ENCODE measurements at regions not wholly inside any gene's neighbourhood (a gene's known extent, or its start where the extent isn't known, plus 50 kb on each side); places are given as distances from the start of the nearest gene placed in this dataset.
"Not testable (repeated sequence)": the region's sequence is repeated elsewhere in the genome, so short reads cannot be mapped to it uniquely, and the experiment has no call there.

DNA sequence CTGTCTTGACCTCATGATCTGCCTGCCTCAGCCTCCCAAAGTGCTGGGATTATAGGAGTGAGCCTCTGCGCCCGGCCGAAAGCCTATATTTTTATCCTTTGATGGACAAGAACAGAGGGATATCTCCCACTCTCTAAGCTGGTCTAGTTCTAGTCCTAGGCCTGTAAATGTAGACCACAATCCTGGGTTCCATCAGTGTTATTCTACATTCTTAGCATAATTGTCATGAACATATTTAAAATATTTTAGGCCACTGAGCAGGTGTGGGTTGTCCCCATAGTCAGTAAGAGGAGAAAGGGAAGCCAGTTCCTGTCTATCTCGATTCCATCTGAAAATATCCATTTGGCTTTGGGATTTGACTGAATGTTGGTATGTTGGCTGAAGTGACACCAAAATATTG lies 118.1 kb downstream of the EBLN2 start:
- no peak for DNase-seq

DNA sequence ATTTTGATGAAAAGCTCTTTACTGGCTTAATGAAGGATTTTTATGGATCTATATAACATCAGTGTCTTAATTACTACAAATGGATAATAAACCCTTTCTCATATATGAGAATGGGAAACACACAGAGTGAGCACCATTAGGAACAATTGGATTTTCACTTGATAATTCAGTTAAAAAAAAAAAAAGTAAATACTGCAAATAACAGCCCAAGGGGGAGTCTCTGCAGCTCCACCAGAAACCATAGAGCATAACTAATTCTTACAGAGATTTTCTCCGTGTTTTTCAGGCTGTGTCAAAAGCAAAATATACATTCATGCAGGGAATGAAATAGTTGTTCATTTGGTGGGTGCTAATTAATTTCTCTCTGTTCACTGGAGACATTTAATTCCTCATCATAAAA lies 125.3 kb downstream of the EBLN2 start:
- DNase-seq: no peak

GRCh38 chr3:73187328-73187727 lies 125.9 kb downstream of the EBLN2 start:
- no peak for DNase-seq

- peak in 1 of 2 experiments; percentile 6 for DNase-seq
These were observed 127.2 kb downstream of the EBLN2 start for GRCh38 chr3:73188707-73189106.

DNA sequence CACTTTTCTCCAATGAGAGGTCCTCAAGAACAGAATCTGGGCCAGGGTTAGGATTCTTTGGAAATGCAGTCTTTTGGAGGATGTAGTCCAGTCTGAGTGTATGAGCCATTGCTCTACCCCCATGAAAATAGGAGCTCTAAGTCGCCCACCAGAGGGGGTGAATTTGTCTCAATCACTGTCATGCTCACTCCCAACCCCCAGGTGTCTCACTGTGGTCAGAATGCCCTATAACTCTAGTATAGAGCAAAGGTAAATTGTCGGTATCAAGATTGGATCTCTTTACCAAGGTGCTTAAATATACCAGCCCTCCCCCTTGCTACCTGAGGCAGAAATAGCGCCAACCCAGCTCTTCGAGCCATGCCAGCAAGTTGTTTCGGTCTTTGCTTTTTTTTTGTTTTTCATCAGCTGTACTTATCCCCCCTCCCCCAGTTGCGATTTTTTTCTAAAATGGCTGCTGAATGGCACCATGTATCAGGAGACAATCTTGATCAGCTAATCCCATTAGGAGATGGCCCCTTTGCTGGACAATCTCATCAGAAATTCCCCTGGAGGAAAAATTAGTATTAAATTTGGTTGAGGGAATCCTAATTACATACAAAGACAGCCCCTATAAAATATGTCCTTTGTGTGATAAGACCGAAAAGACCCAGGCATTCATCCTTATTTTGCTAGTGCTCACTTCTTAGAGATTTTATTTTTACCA lies 130.7 kb downstream of the EBLN2 start:
- DNase-seq: peak; percentile 9 to 30

- not testable (repeated sequence) for DNase-seq
These were observed 132.5 kb downstream of the EBLN2 start for GRCh38 chr3:73193943-73194342.

DNA sequence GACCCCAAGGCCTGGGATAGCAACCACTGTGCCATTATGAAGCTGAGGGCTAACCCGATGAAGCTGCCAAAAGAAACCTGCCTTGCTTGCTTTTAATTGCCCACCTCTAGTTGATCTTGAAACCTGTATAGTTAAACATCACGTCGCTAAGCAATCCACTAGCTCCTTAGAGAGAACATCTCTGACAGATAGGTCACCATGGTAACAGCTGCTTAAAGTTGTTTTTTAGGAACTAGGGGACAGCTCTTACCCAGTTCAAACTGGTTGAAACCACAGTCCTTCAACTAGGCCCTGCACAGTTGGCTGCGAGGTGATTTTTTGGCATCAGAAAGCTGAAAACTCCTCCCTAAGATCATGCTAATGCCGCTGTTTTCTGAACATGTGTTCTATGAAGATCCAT lies 135.7 kb downstream of the EBLN2 start:
- no peak for DNase-seq

DNA sequence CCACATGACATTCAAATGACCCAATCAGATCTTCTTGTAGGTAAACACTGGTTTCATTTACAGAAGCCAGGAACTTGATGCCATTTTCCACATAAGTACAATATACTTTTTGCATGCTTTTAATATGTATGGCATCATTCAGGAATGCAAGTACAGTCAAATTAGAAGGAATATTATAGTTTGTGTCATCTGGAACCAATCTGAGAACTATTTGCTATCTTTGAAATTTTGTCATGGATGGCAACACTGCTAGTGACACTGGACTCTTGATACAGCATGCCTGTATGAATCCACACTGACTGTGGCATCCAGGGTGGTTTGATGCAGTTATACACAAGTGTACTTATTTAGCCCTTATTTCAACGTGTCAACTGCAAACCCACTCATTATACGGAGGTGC lies 141.6 kb downstream of the EBLN2 start:
- DNase-seq: no peak

DNA sequence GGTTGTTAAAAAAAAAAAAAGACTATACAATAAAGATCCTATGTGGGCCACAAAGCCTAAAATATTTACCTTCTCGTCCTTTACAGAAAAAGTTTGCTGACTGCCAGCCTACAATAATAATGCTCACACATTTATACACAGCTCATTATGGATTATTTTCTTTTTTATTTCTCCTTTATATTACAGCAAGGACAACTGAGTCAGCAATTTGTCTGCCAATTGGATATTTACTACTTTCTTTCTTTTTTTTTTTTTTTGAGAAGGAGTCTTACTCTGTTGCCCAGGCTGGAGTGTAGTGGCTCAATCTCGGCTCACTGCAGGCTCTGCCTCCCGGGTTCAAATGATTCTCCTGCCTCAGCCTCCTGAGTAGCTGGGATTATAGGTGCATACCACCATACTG lies 142.2 kb downstream of the EBLN2 start:
- no peak for DNase-seq

DNA sequence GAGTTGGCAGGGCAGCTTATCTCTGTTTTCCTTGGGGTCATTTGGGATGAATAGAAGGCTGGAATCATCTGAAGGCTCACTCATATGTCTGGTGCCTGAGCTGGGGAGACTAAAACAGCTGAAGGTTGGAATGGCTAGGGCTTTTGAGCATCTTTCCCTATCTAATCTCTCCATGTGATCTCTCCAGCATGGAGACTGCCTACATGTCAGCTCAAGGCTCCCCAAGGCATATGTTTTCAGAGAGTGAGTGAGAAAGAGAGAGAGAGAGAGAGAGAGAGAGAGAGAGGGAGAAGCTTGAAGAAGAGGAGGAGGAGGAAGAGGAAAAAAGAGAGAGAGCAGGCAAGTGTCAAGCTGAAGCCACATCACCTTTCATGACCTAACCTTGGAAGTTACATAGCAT lies 143.4 kb downstream of the EBLN2 start:
- DNase-seq: no peak

- DNase-seq: no peak
These were observed 144.6 kb downstream of the EBLN2 start for GRCh38 chr3:73206030-73206429.

- peak in 1 of 2 experiments; percentile 23 for DNase-seq
These were observed 146.5 kb downstream of the EBLN2 start for GRCh38 chr3:73207946-73208440.

DNA sequence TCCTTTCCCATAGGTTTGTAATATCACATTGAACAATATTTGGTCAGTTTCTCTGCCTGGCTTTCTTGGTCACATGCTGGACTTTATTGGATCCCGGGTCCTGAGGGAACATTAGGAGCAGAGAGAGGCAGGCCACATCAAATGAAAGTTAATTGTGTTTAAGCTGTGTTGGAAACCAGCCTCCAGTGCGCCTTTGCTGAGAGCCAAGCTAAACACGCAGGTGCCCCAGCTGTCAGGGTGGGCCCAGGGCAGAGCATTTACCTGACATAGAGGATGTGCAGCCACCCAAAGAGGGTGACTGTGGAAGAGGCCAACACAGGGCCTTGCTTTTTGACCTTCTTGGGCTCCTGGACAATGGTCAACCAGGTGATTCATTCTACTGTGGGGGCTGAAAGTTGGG lies 149.3 kb downstream of the EBLN2 start:
- no peak for DNase-seq

- no peak for DNase-seq
These were observed 151.2 kb downstream of the EBLN2 start for GRCh38 chr3:73212683-73213082.

GRCh38 chr3:73213896-73214295 lies 152.4 kb downstream of the EBLN2 start:
- DNase-seq: no peak

- DNase-seq: no peak
These were observed 153.4 kb downstream of the EBLN2 start for GRCh38 chr3:73214846-73215245.

- no peak for DNase-seq
These were observed 153.8 kb downstream of the EBLN2 start for GRCh38 chr3:73215281-73215680.

DNA sequence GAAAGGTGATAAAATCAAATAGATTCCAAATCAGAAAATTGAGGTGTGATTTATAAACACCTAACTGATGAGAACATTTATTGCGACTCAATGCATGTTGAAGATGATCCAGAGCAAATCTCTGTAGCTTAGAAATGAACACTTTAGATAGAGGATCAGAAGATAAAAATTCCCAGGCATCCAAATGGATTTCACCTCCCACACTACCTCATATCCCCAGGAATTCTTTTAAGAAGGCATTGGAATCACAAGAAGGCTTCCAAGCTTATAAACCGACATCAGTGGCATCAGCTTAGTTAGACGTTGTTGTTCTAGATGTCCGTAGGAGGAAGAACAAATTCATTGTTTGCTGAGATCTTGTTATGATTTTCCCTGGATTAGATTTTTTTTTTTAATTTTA lies 154.4 kb downstream of the EBLN2 start:
- DNase-seq: no peak

DNA sequence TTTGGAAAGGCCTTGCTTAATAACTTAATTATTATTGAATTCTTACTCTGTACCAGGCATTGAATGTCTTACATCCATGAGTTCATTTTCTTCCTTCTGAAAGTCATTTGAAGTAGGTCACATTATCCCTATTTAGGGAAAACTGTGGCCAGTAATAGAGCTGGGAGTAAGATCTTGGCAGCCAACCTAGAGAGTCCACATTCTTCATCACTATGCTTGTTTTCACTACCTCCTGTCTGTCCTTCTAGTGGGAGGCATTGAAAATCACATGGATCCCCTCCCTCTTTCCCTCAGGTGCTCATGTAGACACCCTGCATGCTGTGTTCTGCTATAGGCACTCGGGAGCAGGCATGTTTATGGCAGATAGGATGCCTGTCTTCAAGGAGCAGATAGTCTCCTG lies 154.9 kb downstream of the EBLN2 start:
- no peak for DNase-seq

GRCh38 chr3:73222126-73222525 lies 160.7 kb downstream of the EBLN2 start:
- DNase-seq: no peak

DNA sequence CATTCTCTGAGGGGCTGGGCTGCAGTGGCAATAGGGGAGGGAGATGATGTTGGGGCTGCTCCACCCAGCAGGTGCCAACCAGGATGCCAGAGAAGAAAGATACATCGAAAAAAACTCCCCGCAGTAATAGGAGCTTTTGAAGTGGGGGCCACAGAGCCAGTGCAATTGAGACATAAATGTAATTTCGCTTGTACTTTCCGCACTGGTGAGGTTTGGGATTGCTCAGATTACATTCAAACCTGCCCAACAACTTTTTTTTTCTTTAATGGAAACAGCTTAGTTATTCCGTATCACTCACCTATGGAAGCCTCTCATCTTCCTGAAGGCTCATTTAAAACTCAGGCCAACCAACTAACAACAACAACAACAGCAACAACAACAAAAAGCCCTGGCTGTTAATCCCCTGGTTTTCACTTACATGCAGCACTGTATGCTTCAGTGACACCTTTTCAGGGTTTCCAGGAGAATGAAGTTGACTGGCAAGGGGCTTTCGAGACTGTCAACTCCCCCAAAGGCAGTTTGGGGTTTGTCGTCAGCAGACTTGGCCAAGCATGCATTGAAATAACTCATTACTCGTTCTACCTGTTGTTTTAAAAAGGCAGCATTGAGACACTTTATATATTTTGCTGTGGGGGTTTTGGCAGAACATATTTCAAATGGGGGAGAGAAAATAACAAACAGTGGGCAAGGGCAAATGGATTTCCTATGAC lies 163.8 kb downstream of the EBLN2 start:
- DNase-seq: peak; percentile 15 to 62

- peak in 1 of 2 experiments; percentile 14 for DNase-seq
These were observed 164.5 kb downstream of the EBLN2 start for GRCh38 chr3:73225991-73226390.

DNA sequence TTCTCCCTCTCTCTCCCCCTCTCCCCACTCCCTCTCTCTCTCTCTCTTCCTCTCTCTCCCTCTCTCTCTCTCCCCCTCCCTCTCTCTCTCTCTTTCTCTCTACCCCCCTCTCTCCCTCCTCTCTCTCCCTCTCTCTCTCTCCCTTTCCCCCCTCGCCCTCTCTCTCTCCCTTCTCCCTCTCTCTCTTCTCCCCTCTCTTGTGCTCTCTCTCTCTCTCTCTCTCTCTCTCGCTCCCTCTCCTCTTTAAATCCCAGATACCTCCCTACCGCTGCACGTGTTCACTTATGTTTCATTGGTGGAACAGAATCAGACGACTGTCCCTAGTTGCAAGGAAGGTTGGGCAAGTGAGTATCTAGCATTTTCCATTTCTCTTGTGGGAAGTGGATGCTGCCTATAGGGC lies 166.5 kb downstream of the EBLN2 start:
- DNase-seq: no peak

DNA sequence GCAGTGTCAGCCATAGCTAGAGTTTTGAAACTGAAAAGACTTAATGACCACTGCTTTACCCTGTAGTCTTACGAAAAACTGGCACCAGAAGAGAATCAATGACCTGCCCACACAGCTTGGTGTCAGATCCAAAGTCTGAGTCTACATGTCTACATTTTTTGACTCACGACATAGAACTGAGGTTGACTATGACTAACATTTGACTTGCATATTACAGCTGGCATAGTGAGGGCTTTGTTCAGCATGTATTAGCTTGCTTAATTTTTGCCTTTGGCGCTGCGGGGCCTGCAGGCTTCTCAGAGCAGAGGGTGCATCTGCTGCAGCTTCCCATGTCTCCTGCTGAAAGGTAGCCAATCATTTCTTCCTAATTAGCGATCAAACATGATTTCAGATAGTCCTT lies 167.0 kb downstream of the EBLN2 start:
- DNase-seq: peak; percentile 86 to 88

DNA sequence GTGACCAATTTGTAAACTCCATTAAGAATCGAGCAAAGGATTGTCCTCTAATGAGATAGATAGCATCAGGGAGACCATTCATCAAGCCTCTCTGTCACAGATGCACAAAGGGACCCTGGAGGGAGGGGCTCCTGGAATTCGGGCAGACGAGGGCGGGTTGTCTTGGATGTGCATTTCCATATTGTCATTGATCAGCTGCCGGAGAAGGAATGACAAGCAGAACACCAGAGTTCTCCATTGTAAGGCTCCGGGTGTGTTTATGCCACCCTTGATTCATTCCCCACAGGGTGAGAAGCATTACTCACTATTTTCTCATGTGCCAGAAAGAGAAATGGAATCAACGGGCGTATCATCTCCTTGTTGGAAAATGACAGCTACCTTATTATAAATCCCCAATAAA lies 167.5 kb downstream of the EBLN2 start:
- peak; percentile 74 to 78 for DNase-seq

All from NCI-H526 (cell line).